ENCODE measurements at regions not wholly inside any gene's neighbourhood (a gene's known extent, or its start where the extent isn't known, plus 50 kb on each side); places are given as distances from the start of the nearest gene placed in this dataset.

- no peak for TF ChIP-seq CHD7 (IDR thresholded peaks at IDR 0.05; ENCODE audit: low read depth, low read length)
- no peak for TF ChIP-seq RBM22 (IDR thresholded peaks at IDR 0.05; ENCODE audit: low read depth, low read length, poor library complexity, severe bottlenecking)
- no peak for TF ChIP-seq ZSCAN29 (IDR thresholded peaks at IDR 0.05)
- TF ChIP-seq ZNF592 (IDR thresholded peaks at IDR 0.05): no peak
Observed at GRCh38 chr1:173344034-173344743, 132.9 kb upstream of the PRDX6 start (continued).
